ENCODE measurements at regions not wholly inside any gene's neighbourhood (a gene's known extent, or its start where the extent isn't known, plus 50 kb on each side); places are given as distances from the start of the nearest gene placed in this dataset.

- DNase-seq (ENCODE audit: low read depth, low spot score), result no peak
- no peak overlapping the region for H3K4me3 ChIP-seq (ENCODE audit: low read length)
Observed at GRCh38 chr4:152104356-152104755, 343.5 kb upstream of the GATB start.

GRCh38 chr4:152103181-152103901 is 342.5 kb upstream of the GATB start:
- no peak for DNase-seq (ENCODE audit: low read depth, low spot score)
- no peak overlapping the region for H3K4me3 ChIP-seq (ENCODE audit: low read length)

- no peak overlapping the region for H3K4me3 ChIP-seq (ENCODE audit: low read length)
- no peak for DNase-seq (ENCODE audit: low read depth, low spot score)
Observed at GRCh38 chr4:152102436-152103000, 341.7 kb upstream of the GATB start.

- no peak for DNase-seq (ENCODE audit: low read depth, low spot score)
Observed at GRCh38 chr4:152101556-152102435, 341.0 kb upstream of the GATB start.

GRCh38 chr4:152100379-152101201 is 339.8 kb upstream of the GATB start:
- H3K4me3 ChIP-seq (ENCODE audit: low read length), result peak overlapping the region; percentile 59
- DNase-seq (ENCODE audit: low read depth, low spot score), result peak; percentile 91

More at GRCh38 chr4:152101556-152102435, 341.0 kb upstream of the GATB start:
- H3K4me3 ChIP-seq (ENCODE audit: low read length), result peak overlapping the region; percentile 59

- peak overlapping the region; percentile 59 for H3K4me3 ChIP-seq (ENCODE audit: low read length)
- DNase-seq (ENCODE audit: low read depth, low spot score), result no peak
Observed at GRCh38 chr4:152099981-152100378, 339.2 kb upstream of the GATB start.

GRCh38 chr4:152099555-152099954 is 338.7 kb upstream of the GATB start:
- no peak for DNase-seq (ENCODE audit: low read depth, low spot score)
- no peak overlapping the region for H3K4me3 ChIP-seq (ENCODE audit: low read length)

GRCh38 chr4:152099061-152099425 is 338.2 kb upstream of the GATB start:
- H3K4me3 ChIP-seq (ENCODE audit: low read length), result no peak overlapping the region
- DNase-seq (ENCODE audit: low read depth, low spot score), result no peak

- no peak for DNase-seq (ENCODE audit: low read depth, low spot score)
- H3K4me3 ChIP-seq (ENCODE audit: low read length), result no peak overlapping the region
Observed at GRCh38 chr4:152098365-152099060, 337.7 kb upstream of the GATB start.

GRCh38 chr4:152097371-152097770 is 336.6 kb upstream of the GATB start:
- DNase-seq (ENCODE audit: low read depth, low spot score), result no peak
- H3K4me3 ChIP-seq (ENCODE audit: low read length), result no peak overlapping the region

GRCh38 chr4:152095701-152096070 is 334.9 kb upstream of the GATB start:
- no peak for DNase-seq (ENCODE audit: low read depth, low spot score)

GRCh38 chr4:152094970-152095700 is 334.3 kb upstream of the GATB start:
- DNase-seq (ENCODE audit: low read depth, low spot score), result no peak
- no peak overlapping the region for H3K4me3 ChIP-seq (ENCODE audit: low read length)

More at GRCh38 chr4:152095701-152096070, 334.9 kb upstream of the GATB start:
- H3K4me3 ChIP-seq (ENCODE audit: low read length), result no peak overlapping the region

- no peak for DNase-seq (ENCODE audit: low read depth, low spot score)
Observed at GRCh38 chr4:152091405-152091804, 330.6 kb upstream of the GATB start.

GRCh38 chr4:152090543-152090942 is 329.7 kb upstream of the GATB start:
- peak; percentile 66 for DNase-seq (ENCODE audit: low read depth, low spot score)
- H3K4me3 ChIP-seq (ENCODE audit: low read length), result no peak overlapping the region

More at GRCh38 chr4:152091405-152091804, 330.6 kb upstream of the GATB start:
- H3K4me3 ChIP-seq (ENCODE audit: low read length), result no peak overlapping the region

GRCh38 chr4:152089584-152089983 is 328.8 kb upstream of the GATB start:
- DNase-seq (ENCODE audit: low read depth, low spot score), result no peak
- no peak overlapping the region for H3K4me3 ChIP-seq (ENCODE audit: low read length)

GRCh38 chr4:152087335-152087734 is 326.5 kb upstream of the GATB start:
- no peak overlapping the region for H3K4me3 ChIP-seq (ENCODE audit: low read length)
- no peak for DNase-seq (ENCODE audit: low read depth, low spot score)

GRCh38 chr4:152085657-152086056 is 324.9 kb upstream of the GATB start:
- no peak overlapping the region for H3K4me3 ChIP-seq (ENCODE audit: low read length)
- peak; percentile 69 for DNase-seq (ENCODE audit: low read depth, low spot score)

GRCh38 chr4:152083338-152083737 is 322.5 kb upstream of the GATB start:
- peak; percentile 70 for DNase-seq (ENCODE audit: low read depth, low spot score)
- no peak overlapping the region for H3K4me3 ChIP-seq (ENCODE audit: low read length)
